ENCODE measurements at regions not wholly inside any gene's neighbourhood (a gene's known extent, or its start where the extent isn't known, plus 50 kb on each side); places are given as distances from the start of the nearest gene placed in this dataset.
"Not testable (repeated sequence)": the region's sequence is repeated elsewhere in the genome, so short reads cannot be mapped to it uniquely, and the experiment has no call there.

DNA sequence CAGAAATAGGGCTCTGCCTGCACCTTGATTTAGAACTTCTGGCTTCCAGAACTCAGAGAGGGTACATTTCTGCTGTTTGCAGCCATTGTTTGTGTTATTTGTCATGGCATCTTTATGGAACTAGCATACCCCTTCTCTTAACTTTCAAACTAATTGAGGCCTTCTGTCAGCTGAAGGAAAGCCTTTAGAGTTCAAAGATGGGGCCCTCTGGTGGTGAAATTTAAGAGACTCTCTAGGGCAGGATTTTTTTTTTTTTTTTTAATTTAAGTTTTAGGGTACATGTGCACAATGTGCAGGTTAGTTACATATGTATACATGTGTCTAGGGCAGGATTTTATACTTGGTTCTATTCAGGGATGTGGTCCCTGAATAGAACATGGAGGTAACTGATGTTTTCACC lies 260.6 kb upstream of the LINC00305 start:
- DNase-seq (ENCODE audit: low spot score), result no peak

- DNase-seq (ENCODE audit: low spot score), result no peak
Measured at GRCh38 chr18:64407606-64408005, 258.7 kb upstream of the LINC00305 start.

DNA sequence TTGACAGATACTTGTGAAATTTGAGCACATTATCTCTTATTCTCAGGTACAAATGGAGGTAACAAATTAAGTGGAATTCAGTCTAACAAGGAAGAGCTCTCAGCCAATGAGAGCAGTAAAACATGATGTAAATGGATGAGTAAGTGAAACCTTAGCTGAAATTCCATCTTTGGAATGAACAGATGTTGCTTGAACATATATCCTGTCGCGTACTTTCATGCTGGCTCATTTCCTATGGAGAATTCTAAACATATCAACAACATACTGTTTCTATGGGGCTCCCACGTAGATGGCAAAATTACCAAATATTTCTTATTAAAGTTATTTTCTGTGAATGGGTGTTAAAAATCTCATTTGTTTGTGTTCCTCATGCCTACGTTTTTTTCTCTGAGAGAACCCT lies 256.3 kb upstream of the LINC00305 start:
- DNase-seq (ENCODE audit: low spot score), result no peak

- DNase-seq (ENCODE audit: low spot score), result no peak
Measured at GRCh38 chr18:64403784-64404503, 255.1 kb upstream of the LINC00305 start.

GRCh38 chr18:64402636-64403035 lies 253.7 kb upstream of the LINC00305 start:
- DNase-seq (ENCODE audit: low spot score), result no peak

DNA sequence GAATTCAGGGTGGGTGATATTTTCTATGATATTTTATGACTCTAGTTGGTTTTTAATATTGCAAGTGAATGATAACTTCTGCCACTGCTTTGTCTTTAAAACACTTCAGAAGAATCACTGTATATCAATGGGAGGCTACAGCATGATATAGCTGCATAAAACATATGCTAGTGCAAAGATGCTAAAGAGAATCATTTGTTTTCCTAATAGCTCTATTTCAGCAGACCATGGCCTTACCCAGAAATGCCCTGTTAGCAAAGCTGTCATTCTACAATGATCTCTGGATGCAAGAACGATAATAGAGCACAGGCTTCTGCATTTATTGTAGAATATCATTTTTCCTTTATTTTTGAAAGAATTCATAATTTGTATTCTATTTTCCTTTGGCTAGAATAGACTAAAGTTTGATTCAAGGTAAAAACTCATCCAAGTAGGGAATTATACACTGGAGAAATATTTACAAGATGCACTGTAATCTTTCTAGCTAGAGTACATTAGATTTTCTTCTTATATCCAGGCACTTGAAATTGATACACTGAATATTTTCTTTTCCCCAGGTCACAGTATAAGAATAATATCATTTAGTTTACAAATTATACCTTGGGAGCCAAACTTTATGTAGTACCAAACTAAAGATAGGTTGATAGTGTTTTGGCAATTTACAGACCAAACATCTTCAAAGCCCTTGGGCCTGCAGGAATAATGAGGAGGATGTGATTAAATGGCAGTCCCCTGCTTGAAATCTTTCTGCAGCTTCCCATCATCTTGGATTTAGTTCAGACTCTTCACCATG lies 252.6 kb upstream of the LINC00305 start:
- no peak for DNase-seq (ENCODE audit: low spot score)

GRCh38 chr18:64399566-64399965 lies 250.7 kb upstream of the LINC00305 start:
- DNase-seq (ENCODE audit: low spot score), result no peak

- DNase-seq (ENCODE audit: low spot score), result no peak
Measured at GRCh38 chr18:64398320-64398719, 249.4 kb upstream of the LINC00305 start.

DNA sequence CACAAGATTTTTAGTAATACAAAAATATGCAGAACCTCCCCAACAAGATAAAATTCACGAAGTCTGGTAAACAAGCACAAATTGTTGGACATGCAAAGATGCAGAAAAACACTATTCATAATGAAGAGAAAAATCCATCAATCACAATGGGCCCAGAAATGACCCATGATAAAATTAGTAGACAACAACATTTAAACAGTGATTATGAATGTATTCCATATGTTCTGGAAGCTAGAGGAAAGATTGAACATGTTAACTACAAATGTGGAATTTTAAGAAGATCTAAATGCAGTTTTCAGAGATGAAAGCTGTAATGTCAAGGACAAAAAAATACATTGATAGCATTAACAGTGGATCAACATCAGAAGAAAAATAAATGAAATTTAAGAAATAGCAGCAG lies 243.3 kb upstream of the LINC00305 start:
- no peak for DNase-seq (ENCODE audit: low spot score)

DNA sequence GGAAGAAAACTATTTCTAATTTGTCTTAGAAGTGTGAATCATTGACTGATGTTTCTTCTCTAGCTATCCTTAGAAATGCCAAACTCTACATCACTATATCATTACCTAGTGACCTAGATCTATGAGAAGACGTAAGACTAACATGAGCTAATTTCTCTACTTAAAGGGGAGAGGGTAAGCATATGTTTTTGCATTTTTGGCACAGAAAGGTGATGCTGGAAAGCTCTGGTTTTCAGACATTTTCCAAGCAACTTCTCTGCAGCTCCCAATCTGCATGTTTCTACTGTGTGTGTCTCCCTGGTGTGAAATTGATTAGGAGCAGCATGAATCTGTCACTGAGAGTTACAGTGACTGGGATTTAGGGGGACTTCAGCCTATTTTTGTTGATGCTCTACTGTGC lies 235.2 kb upstream of the LINC00305 start:
- no peak for DNase-seq (ENCODE audit: low spot score)

- no peak for DNase-seq (ENCODE audit: low spot score)
Measured at GRCh38 chr18:64380117-64380516, 231.2 kb upstream of the LINC00305 start.

DNA sequence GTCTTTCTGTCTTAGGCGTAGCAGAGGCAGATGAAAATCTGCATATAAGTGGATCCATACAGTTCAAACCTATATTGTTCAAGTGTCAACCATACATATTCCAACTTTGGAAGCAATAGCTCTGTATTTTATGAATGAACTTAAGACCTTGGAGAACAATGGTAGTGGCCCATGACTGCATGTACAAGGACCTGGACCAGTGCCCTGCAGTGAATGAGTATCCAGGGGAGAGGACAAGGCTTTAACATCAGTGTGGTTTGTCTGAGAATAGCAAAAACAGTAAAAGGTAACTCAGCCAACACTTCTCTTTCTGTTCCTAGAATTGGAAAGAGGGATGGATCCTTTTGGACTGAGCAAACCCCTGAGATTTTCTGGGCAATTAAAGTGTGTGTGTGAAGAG lies 230.8 kb upstream of the LINC00305 start:
- no peak for DNase-seq (ENCODE audit: low spot score)

DNA sequence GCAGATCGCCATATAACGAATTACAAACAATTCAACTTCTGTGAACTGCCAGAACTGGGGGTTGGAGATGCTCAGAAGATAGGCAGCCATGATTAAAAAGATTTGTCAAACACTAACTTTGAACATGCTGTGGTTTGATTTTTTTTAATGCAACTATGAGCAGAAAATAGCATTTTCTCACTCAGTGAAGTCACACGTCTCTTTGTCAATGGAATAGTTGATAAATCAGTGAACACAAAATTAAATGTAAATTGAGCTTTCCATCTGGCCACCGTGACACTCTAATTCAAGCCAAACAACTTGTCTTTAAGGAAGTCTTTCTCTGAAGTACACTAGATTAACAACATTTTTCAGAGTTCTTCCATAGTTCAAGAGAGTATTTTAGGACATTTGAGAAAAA lies 228.6 kb upstream of the LINC00305 start:
- no peak for DNase-seq (ENCODE audit: low spot score)

DNA sequence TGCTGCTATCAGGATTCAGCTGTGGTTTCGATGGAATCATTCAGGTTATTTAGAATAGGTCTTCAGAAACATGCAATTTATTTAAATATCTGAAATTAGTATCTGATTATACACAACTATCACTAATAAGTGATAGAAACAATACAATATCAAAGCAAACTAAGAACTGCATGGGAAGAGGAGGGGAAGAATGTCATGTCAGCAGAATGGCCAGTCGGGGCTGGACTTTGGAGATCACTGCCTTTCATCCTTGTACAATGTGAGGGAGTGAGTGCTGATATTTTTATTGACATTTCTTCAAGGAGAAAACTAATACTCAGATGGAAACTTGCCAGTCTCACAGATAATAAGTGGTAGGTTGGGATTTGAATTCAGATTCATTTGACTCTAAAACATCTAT lies 224.0 kb upstream of the LINC00305 start:
- DNase-seq (ENCODE audit: low spot score), result no peak

- not testable (repeated sequence) for DNase-seq (ENCODE audit: low spot score)
Measured at GRCh38 chr18:64369830-64370440, 221.0 kb upstream of the LINC00305 start.

DNA sequence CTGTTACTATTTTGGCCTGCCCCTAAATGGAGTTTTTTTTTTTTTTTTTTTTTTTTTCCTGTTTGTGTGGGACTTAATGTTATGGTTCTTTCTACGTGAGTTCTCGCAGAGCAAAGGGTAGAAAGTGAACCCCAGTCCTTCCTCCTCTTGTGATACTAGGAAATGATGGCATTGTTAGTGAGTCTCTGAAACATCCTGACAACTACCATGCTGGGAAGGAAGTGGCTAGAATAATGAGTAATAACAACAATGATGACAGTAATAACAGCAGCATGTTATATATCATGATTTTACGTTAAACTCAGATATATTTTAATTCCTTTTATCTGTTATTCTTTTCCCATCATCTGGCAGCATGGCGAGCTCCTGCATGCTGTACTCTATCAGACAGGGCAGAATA lies 216.2 kb upstream of the LINC00305 start:
- no peak for DNase-seq (ENCODE audit: low spot score)

- no peak for DNase-seq (ENCODE audit: low spot score)
Measured at GRCh38 chr18:64337673-64338072, 188.8 kb upstream of the LINC00305 start.

DNA sequence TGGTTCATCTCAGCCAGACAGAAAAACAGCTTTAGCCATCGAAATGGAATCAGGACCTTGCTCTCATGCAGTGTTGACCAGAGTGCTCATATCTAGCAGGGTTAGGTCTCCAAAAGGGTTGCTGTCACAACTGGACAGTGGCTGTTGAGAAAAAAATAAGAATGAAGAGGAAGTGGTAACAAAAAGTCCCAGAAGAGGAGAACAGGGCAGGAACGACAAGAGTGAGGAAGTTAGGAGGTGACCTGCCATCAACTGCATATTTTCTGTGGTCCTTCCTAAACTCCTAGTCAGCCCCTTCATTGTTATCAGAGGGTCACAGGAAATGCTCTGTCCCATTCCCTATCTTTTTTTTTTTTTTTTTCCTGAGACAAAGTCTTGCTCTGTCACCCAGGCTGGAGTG lies 188.1 kb upstream of the LINC00305 start:
- no peak for DNase-seq (ENCODE audit: low spot score)

DNA sequence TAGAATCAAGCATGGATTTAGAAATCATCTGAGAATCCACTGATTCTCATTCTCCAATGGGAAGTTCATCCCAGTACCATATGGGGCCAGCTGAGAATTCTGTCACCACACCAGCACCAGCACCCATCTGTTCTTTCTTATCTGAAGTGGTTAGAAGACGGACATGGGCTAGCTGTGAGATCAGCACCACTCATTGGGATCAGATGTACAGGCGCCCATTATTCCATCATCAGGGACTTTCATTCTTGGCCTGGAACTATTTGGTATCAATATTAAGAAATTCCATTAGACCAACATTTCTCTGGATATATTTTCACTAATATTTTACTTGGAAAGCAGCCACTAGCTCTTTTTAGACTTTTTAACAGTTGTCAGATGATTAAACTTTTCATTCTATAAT lies 185.9 kb upstream of the LINC00305 start:
- no peak for DNase-seq (ENCODE audit: low spot score)

- DNase-seq (ENCODE audit: low spot score), result no peak
Measured at GRCh38 chr18:64333584-64333983, 184.7 kb upstream of the LINC00305 start.

DNA sequence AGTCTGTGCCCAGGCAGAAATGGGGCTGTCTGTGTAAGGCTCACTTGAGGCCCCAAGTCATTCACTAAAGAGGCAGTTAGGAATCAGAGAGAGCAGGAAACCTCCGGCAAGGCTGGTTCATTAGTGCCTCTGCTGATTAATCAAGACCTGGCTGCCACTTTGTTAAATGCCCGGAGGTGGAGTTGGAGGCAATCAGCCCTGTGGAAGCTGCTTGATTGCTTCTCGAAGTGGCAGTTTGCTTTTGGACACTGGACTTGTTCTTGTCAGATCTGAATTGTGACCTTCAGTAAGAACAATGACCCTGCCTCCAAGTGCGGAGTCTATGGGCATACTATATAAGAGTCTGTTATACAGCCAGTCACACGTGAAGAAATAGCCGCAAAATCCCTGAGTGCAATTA lies 183.9 kb upstream of the LINC00305 start:
- DNase-seq (ENCODE audit: low spot score), result no peak

DNA sequence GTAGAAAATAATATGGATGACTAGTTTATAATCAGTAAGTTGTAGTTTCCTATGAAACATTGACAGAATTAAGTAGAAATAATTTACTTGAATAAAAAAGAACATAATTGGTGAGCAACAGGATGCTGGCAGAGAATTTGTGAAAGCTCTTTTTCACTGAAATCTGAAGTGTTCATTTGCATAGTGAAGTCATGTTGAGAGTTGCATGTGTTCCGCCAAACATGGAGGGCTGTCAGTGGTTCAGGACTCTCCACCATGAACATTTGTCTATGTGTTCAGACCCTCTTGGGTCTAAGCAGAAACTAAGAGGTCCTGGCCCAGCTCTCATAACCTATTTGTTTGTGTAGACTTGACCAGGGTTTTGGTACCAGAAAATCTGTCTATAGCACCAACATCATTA lies 182.5 kb upstream of the LINC00305 start:
- no peak for DNase-seq (ENCODE audit: low spot score)

GRCh38 chr18:64330931-64331330 lies 182.0 kb upstream of the LINC00305 start:
- no peak for DNase-seq (ENCODE audit: low spot score)
